Dedifferentiated amniotic fluid mesenchymal stem cell (primary cell): ENCODE measurements at regions not wholly inside any gene's neighbourhood (a gene's known extent, or its start where the extent isn't known, plus 50 kb on each side); places are given as distances from the start of the nearest gene placed in this dataset.

Experiments used
- DNase-seq: peaks from one replicate; pipeline ENCODE4 v3.0.0-alpha.2; 2016; ENCODE audit errors: extremely low spot score

GRCh38 chr9:71183251-71183650 lies 61.8 kb upstream of the TRPM3 start:
- DNase-seq: no peak

GRCh38 chr9:71179183-71179582 lies 57.8 kb upstream of the TRPM3 start:
- no peak for DNase-seq

DNA sequence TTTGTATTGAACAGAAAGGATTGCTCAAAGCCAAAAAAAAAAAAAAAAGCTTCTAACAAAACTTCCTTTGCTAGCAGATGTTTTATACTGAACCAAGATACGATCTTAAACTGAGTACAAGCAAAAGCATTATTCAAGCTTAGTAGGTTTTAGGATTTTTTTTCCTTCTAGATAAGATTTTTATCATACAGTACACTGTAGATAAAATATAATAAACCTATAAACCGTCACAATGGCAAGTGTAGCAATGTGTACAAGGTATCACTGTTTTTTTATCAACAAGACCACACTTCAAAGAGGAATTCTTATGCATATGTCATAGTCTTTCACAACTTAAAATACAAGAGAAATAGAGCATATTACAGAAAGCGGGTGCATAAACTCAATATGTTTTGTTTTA lies 56.5 kb upstream of the TRPM3 start:
- DNase-seq: no peak

DNA sequence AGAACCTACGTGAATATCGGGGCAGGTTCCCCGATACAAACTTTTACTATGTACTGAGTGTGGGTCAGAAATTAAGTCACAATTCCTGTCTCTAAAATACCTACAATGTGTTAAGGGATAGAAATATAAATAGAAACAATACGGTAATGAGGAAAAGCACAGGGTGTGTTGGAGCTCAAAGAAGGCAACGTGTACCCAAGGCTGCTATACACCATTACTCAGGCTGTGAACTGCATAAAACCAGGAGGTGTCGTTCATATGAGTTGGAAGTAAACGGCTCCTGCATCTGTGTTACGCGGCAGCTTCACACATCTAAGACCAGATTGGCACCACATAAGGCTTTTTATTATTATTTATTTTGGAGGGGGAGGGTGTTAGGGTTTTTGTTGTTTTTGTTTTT lies 50.1 kb upstream of the TRPM3 start:
- no peak for DNase-seq
